Activated gamma-delta T cell (primary cell): ENCODE measurements at regions not wholly inside any gene's neighbourhood (a gene's known extent, or its start where the extent isn't known, plus 50 kb on each side); places are given as distances from the start of the nearest gene placed in this dataset.
"Not testable (repeated sequence)": the region's sequence is repeated elsewhere in the genome, so short reads cannot be mapped to it uniquely, and the experiment has no call there.

Experiments used
- DNase-seq: peaks from one replicate; lab custom pipeline; 2025; lab: John Stamatoyannopoulos, UW

GRCh38 chr6:28802417-28803336, 121.1 kb downstream of the TRIM27 start:
- no peak for DNase-seq

GRCh38 chr6:28803337-28803709, 120.5 kb downstream of the TRIM27 start:
- no peak for DNase-seq

GRCh38 chr6:28807682-28808280, 116.0 kb downstream of the TRIM27 start:
- DNase-seq = no peak

- no peak for DNase-seq
These were observed 115.4 kb downstream of the TRIM27 start for GRCh38 chr6:28808383-28808782.

GRCh38 chr6:28809947-28810658, 113.7 kb downstream of the TRIM27 start:
- DNase-seq = no peak

GRCh38 chr6:28810659-28811053, 113.1 kb downstream of the TRIM27 start:
- no peak for DNase-seq

- no peak for DNase-seq
These were observed 111.9 kb downstream of the TRIM27 start for GRCh38 chr6:28811873-28812272.

GRCh38 chr6:28812778-28813569, 110.8 kb downstream of the TRIM27 start:
- no peak for DNase-seq

- DNase-seq = no peak
These were observed 109.5 kb downstream of the TRIM27 start for GRCh38 chr6:28814032-28814976.

GRCh38 chr6:28816339-28816908, 107.4 kb downstream of the TRIM27 start:
- no peak for DNase-seq

- no peak for DNase-seq
These were observed 106.6 kb downstream of the TRIM27 start for GRCh38 chr6:28816909-28817807.

- DNase-seq = no peak
These were observed 106.0 kb downstream of the TRIM27 start for GRCh38 chr6:28817808-28818145.

GRCh38 chr6:28824793-28825731, 98.7 kb downstream of the TRIM27 start:
- no peak for DNase-seq

GRCh38 chr6:28825732-28826293, 98.0 kb downstream of the TRIM27 start:
- DNase-seq = no peak

- DNase-seq = not testable (repeated sequence)
These were observed 92.1 kb downstream of the TRIM27 start for GRCh38 chr6:28831683-28832082.

GRCh38 chr6:28836703-28837102, 87.1 kb downstream of the TRIM27 start:
- not testable (repeated sequence) for DNase-seq

- no peak for DNase-seq
These were observed 85.5 kb downstream of the TRIM27 start for GRCh38 chr6:28838289-28838633.
